Breast epithelium (tissue), 4 donors: ENCODE measurements at regions not wholly inside any gene's neighbourhood (a gene's known extent, or its start where the extent isn't known, plus 50 kb on each side); places are given as distances from the start of the nearest gene placed in this dataset.

ENCODE experiments used
- DNase-seq, 2 donors: peaks; one replicate each; pipeline ENCODE4 v3.0.0-alpha.2; 2019; ENCODE audit warnings: low spot score in 2 of 2
- H3K27ac ChIP-seq, 2 donors: fragments of 200-600 bp; sonication (generic) in 1 of 2; one replicate each; pipeline ENCODE4 v1.5.1; 2016 to 2019; ENCODE audit warnings: mild to moderate bottlenecking in 1 of 2
- H3K27me3 ChIP-seq, 2 donors: fragments of 200-600 bp; sonication (generic) in 1 of 2; one replicate each; pipeline versions ENCODE4 v1.5.1 to v1.6.0; 2017 to 2019; ENCODE audit warnings: control low read depth in 1 of 2, mild to moderate bottlenecking in 1 of 2
- H3K36me3 ChIP-seq: fragments of 200-600 bp; one replicate; pipeline ENCODE4 v1.5.1; 2019
- H3K4me1 ChIP-seq, 2 donors: fragments of 200-600 bp; sonication (generic); one replicate each; pipeline ENCODE4 v1.5.1; 2016 to 2019; ENCODE audit warnings: control low read depth in 1 of 2
- H3K4me3 ChIP-seq, 3 donors: fragments of 200-600 bp; sonication (generic); 1 replicate in 2 of 3; 2 replicates in 1 of 3; pipeline ENCODE4 v1.5.1; 2016 to 2019; ENCODE audit warnings: mild to moderate bottlenecking in 3 of 3, moderate library complexity in 2 of 3
- H3K9me3 ChIP-seq, 2 donors: fragments of 200-600 bp; sonication (generic) in 1 of 2; one replicate each; pipeline ENCODE4 v1.5.1; 2016 to 2019; ENCODE audit warnings: control low read depth in 1 of 2
- POLR2A ChIP-seq: fragments of 450-650 bp; IDR thresholded peaks from one replicate; pipeline ENCODE4 v1.6.1; 2016; ENCODE audit warnings: antibody characterized with exemption, mild to moderate bottlenecking, moderate library complexity
- POLR2AphosphoS5 ChIP-seq, 3 donors: sonication (generic); formaldehyde crosslinking; IDR thresholded peaks; one replicate each; pipeline ENCODE4 v1.6.1; 2017; ENCODE audit warnings: antibody characterized with exemption in 3 of 3
- intact Hi-C: fragments of 100-400 bp; cut with DNase I; formaldehyde crosslinking; loops from one replicate; pipeline ENCODE4 v1.15.1; 2023; ENCODE audit warnings: low total_unique reads
- TF ChIP-seq, protein P1 (sequence below), 3 donors: fragments of 450-650 bp; IDR thresholded peaks; one replicate each; pipeline ENCODE4 v1.5.1; 2016 to 2017; ENCODE audit warnings: antibody characterized with exemption in 3 of 3, mild to moderate bottlenecking in 3 of 3, moderate library complexity in 3 of 3

- Histone ChIP-seq H3K4me3 (no peak overlapping the region), H3K27me3 (no peaks in the 10 kb centered on the region), H3K9me3 (no peaks in the 10 kb centered on the region), H3K36me3 (no peaks in the 10 kb centered on the region), H3K27ac (no peak overlapping the region), H3K4me1 (no peaks in the 10 kb centered on the region)
- intact Hi-C loops: no loop called here
- no peak for DNase-seq
- TF ChIP-seq, protein P1, sequence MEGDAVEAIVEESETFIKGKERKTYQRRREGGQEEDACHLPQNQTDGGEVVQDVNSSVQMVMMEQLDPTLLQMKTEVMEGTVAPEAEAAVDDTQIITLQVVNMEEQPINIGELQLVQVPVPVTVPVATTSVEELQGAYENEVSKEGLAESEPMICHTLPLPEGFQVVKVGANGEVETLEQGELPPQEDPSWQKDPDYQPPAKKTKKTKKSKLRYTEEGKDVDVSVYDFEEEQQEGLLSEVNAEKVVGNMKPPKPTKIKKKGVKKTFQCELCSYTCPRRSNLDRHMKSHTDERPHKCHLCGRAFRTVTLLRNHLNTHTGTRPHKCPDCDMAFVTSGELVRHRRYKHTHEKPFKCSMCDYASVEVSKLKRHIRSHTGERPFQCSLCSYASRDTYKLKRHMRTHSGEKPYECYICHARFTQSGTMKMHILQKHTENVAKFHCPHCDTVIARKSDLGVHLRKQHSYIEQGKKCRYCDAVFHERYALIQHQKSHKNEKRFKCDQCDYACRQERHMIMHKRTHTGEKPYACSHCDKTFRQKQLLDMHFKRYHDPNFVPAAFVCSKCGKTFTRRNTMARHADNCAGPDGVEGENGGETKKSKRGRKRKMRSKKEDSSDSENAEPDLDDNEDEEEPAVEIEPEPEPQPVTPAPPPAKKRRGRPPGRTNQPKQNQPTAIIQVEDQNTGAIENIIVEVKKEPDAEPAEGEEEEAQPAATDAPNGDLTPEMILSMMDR (IDR thresholded peaks at IDR 0.05): no peak
- TF ChIP-seq POLR2A: no peak
- no peak for TF ChIP-seq POLR2AphosphoS5 (IDR thresholded peaks at IDR 0.05)
These were observed 392.8 kb upstream of the CNR1 start for GRCh38 chr6:88558981-88559380.

GRCh38 chr6:88556663-88557062 lies 390.5 kb upstream of the CNR1 start:
- intact Hi-C loops: no loop called here
- Histone ChIP-seq H3K27me3 (no peaks in the 10 kb centered on the region), H3K27ac (no peak overlapping the region), H3K36me3 (no peaks in the 10 kb centered on the region), H3K4me3 (no peak overlapping the region), H3K9me3 (no peaks in the 10 kb centered on the region), H3K4me1 (no peaks in the 10 kb centered on the region)
- TF ChIP-seq POLR2A: no peak
- TF ChIP-seq, protein P1 (IDR thresholded peaks at IDR 0.05): no peak
- TF ChIP-seq POLR2AphosphoS5 (IDR thresholded peaks at IDR 0.05): no peak
- no peak for DNase-seq

DNA sequence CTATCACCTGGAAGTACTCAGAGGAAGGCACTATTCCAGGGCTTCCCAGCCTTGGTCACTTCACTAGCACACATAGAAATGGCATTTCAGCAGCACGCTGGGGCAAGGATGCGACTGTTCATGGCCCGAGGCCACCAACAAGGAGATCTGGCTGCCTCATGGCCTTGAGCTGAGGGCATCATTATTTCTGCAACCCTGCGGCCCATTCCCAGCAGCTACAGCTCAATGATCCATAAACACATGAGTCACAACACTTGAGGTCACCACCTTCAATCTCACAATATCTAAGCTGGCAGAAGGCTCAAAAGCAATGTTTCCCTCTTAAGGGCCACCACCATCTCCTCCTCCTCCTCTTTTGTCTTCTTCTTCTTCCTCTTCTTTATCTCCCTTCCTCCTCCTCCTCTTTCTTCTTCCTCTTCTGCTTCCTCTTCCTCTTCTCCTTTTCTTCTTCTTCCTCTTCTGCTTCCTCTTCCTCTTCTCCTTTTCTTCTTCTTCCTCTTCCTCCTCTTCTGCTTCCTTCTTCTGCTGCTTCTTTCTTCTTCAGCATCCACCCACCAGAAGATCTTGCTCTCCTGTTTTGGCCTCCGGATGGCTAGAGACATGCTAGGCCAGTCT lies 382.9 kb upstream of the CNR1 start:
- Histone ChIP-seq H3K27ac (no peak overlapping the region), H3K4me3 (no peak overlapping the region), H3K9me3 (no peaks in the 10 kb centered on the region), H3K27me3 (no peaks in the 10 kb centered on the region), H3K36me3 (no peaks in the 10 kb centered on the region), H3K4me1 (no peaks in the 10 kb centered on the region)
- intact Hi-C loops: no loop called here
- no peak for TF ChIP-seq POLR2AphosphoS5 (IDR thresholded peaks at IDR 0.05)
- no peak for DNase-seq

DNA sequence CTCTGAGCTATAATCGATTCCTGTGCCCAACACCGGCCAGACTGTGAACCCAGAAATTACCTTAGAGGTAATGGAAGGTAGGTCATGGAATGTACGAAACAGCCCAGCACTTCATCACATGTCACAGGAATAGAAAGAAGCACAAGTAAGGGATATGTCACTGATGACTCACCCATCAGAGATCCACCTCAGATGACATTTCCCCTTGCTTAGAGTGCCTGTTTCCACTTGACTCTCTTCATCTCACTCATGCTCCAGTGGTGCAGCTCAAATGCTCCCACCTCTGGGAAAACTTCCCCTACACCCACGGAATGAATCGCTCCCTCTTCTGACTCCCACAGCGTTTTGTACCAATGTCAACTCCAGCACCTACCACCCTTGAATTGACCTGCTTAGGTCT lies 381.6 kb upstream of the CNR1 start:
- H3K27me3 ChIP-seq: no peaks in the 10 kb centered on the region
- intact Hi-C loops: no loop called here
- no peak overlapping the region for H3K27ac ChIP-seq
- no peaks in the 10 kb centered on the region for H3K36me3 ChIP-seq
- TF ChIP-seq POLR2AphosphoS5 (IDR thresholded peaks at IDR 0.05) (no peak), POLR2A (no peak)
- TF ChIP-seq, protein P1 (IDR thresholded peaks at IDR 0.05): no peak
- no peak overlapping the region for H3K4me3 ChIP-seq
- DNase-seq: no peak
- no peaks in the 10 kb centered on the region for H3K4me1 ChIP-seq
- no peaks in the 10 kb centered on the region for H3K9me3 ChIP-seq

- H3K36me3 ChIP-seq: no peaks in the 10 kb centered on the region
- H3K4me1 ChIP-seq: no peaks in the 10 kb centered on the region
- H3K27ac ChIP-seq: no peak overlapping the region
- TF ChIP-seq POLR2A (no peak), POLR2AphosphoS5 (IDR thresholded peaks at IDR 0.05) (no peak)
- TF ChIP-seq, protein P1 (IDR thresholded peaks at IDR 0.05): no peak
- no peak overlapping the region for H3K4me3 ChIP-seq
- intact Hi-C loops: no loop called here
- no peak for DNase-seq
- no peaks in the 10 kb centered on the region for H3K9me3 ChIP-seq
- H3K27me3 ChIP-seq: no peaks in the 10 kb centered on the region
These were observed 379.8 kb upstream of the CNR1 start for GRCh38 chr6:88545991-88546390.
